Hepatocyte (in vitro differentiated cells): ENCODE measurements at regions not wholly inside any gene's neighbourhood (a gene's known extent, or its start where the extent isn't known, plus 50 kb on each side); places are given as distances from the start of the nearest gene placed in this dataset.
A peak's percentile ranks its signal among the peaks of the same experiment; 100 is the strongest.

Experiments
- CTCF ChIP-seq: fragments of 200-600 bp; sonication (generic); IDR thresholded peaks from 2 replicates; pipeline ENCODE4 v1.5.1; 2016; ENCODE audit warnings: antibody characterized with exemption, mild to moderate bottlenecking; ENCODE audit not compliant: poor library complexity
- EZH2 ChIP-seq: fragments of 200-600 bp; sonication (generic); IDR thresholded peaks from 2 replicates; pipeline ENCODE4 v1.6.1; 2016; ENCODE audit warnings: antibody characterized with exemption, mild to moderate bottlenecking, borderline replicate concordance
- EZH2phosphoT487 ChIP-seq: fragments of 200-600 bp; sonication (generic); IDR thresholded peaks from one replicate; pipeline ENCODE4 v1.6.1; 2018; ENCODE audit warnings: antibody characterized with exemption, mild to moderate bottlenecking, low read depth, moderate library complexity; ENCODE audit not compliant: unreplicated experiment, severe bottlenecking

DNA sequence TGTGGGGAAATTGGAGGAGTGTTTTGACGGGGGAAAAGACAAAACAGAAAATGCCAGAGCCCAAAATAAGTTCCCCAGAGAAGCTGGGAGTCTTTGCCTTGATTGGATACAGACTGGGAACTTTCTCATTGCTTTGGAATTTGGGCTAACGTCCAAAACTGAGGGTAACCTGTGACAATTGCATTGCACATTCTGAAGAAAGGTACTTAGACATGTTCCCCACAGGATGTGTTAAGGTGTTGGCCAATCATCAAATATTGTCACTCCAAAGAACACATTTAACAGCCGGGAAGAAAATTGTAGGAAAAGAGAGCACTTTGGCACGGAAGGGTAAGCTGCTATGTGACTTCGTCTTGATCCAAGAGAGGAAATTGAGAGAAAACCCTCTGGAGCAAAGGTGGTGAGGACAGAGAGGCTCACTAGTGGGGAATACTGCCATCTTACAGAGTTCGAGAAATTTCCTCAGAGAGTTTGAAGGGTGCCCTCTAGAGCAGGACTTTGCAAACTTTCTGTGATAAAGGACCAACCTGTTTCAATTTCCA lies 619.5 kb upstream of the TBL1XR1 start:
- TF ChIP-seq EZH2phosphoT487 (no peak), CTCF (peak; percentile 28), EZH2 (no peak)
